ENCODE measurements at regions not wholly inside any gene's neighbourhood (a gene's known extent, or its start where the extent isn't known, plus 50 kb on each side); places are given as distances from the start of the nearest gene placed in this dataset.

DNA sequence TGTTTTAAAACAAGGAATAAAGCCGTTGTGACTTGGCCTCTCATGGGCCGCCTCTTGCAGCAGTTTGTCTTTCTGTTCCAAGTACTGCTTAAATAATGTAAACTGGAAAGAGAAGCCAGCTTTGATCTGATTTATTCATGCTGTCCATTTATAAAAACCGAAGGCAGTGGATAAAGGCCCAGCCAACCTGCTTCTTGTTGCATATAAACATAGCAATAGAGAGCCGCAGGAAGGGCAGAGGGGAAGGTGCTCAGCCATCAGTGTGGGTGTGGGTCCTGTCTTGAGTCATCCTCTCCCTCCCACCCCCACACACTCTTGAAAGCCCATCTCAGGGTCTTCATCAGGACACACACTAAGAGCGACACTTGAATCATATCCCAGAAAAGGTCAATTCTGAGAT, 187.9 kb upstream of the FAM9B start:
- DNase-seq (ENCODE audit: low read depth) = no peak
- TF ChIP-seq, protein P1, sequence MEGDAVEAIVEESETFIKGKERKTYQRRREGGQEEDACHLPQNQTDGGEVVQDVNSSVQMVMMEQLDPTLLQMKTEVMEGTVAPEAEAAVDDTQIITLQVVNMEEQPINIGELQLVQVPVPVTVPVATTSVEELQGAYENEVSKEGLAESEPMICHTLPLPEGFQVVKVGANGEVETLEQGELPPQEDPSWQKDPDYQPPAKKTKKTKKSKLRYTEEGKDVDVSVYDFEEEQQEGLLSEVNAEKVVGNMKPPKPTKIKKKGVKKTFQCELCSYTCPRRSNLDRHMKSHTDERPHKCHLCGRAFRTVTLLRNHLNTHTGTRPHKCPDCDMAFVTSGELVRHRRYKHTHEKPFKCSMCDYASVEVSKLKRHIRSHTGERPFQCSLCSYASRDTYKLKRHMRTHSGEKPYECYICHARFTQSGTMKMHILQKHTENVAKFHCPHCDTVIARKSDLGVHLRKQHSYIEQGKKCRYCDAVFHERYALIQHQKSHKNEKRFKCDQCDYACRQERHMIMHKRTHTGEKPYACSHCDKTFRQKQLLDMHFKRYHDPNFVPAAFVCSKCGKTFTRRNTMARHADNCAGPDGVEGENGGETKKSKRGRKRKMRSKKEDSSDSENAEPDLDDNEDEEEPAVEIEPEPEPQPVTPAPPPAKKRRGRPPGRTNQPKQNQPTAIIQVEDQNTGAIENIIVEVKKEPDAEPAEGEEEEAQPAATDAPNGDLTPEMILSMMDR (IDR thresholded peaks at IDR 0.05; ENCODE audit: control insufficient read depth, insufficient read depth, low read depth, low read length, missing control alignments) = no peak
- no peak overlapping the region for H3K4me3 ChIP-seq (ENCODE audit: control insufficient read depth, low read depth, low read length)

DNA sequence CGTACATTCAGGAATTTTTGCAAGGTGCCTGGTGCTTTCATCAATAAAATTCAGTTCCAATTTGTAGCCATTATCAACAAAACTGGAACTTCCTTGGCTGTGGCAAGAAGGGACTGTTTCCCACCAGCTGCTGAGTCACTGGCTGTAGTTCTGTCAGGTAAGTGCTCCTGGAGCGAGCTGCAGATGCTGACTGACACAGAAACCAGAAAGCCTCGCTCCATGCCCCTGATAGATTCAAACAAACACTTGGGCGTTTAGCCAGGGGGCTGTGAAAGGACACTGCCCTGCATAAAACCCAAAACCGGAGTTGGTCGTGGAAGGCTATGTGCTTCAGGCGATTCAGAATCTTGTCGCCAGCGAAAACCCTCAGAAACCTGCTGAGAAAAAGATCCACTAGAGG, 188.4 kb upstream of the FAM9B start:
- TF ChIP-seq, protein P1 (IDR thresholded peaks at IDR 0.05; ENCODE audit: control insufficient read depth, insufficient read depth, low read depth, low read length, missing control alignments) = no peak
- DNase-seq (ENCODE audit: low read depth) = no peak
- no peak overlapping the region for H3K4me3 ChIP-seq (ENCODE audit: control insufficient read depth, low read depth, low read length)

DNA sequence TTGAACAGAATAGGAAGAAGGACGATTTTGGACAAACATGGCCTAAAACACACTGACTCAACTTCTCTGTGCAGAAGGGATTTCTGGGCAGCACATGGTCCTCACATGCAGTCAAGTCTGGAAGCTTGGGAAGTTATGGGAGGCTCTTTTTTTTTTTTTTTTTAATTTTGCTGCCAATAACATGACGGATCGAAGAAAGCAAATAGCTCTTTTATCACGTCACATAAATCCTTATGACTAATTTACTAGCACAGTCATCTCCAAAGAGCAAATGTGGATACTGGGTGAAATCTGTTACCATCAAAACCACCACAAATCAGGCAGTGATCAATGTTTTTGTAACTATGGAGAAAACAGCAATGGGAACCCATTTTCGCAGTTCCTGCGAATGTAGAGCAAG, 193.3 kb upstream of the FAM9B start:
- DNase-seq (ENCODE audit: low read depth) = no peak
- H3K4me3 ChIP-seq (ENCODE audit: control insufficient read depth, low read depth, low read length) = no peak overlapping the region
- TF ChIP-seq, protein P1 (IDR thresholded peaks at IDR 0.05; ENCODE audit: control insufficient read depth, insufficient read depth, low read depth, low read length, missing control alignments) = no peak

DNA sequence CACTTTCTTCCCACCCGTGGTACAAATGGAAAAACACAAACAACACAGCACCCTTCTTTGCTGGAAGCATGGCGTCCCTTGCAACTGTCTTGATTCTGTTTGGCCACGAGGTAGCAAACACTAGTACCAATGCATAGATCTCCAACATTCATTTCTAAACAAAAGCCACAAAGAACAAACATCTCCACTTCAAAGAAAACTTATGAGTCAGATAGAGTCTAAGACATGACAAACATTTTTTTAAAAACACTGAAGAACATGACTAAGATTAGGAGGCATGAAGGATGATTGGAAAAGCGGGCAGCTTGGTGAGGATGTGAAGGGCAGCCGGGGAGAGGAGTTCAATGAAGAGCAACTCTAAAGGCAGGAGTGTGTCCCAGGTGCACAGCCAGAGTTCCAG, 197.6 kb upstream of the FAM9B start:
- no peak overlapping the region for H3K4me3 ChIP-seq (ENCODE audit: control insufficient read depth, low read depth, low read length)
- DNase-seq (ENCODE audit: low read depth) = no peak
- TF ChIP-seq, protein P1 (IDR thresholded peaks at IDR 0.05; ENCODE audit: control insufficient read depth, insufficient read depth, low read depth, low read length, missing control alignments) = no peak

DNA sequence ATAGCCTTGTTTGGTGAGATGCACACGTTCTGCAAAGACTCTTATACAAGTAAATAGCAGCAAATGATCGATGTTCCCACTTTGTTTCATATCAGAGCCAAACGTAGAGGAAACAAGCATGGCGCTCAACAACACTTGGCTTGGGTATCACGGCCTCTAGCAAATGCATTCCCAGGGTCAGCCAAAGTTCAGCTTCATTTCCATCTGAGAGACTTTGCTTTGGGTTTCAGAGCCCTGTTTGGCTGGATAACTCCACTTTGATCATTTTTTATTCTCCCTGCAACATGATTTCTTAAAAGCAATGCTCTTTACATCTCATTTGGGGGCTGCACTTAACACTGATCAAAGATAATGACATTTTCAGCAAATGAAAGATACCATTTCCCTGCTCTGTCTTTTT, 199.2 kb upstream of the FAM9B start:
- DNase-seq (ENCODE audit: low read depth) = no peak
- TF ChIP-seq, protein P1 (IDR thresholded peaks at IDR 0.05; ENCODE audit: control insufficient read depth, insufficient read depth, low read depth, low read length, missing control alignments) = no peak
- no peak overlapping the region for H3K4me3 ChIP-seq (ENCODE audit: control insufficient read depth, low read depth, low read length)

DNA sequence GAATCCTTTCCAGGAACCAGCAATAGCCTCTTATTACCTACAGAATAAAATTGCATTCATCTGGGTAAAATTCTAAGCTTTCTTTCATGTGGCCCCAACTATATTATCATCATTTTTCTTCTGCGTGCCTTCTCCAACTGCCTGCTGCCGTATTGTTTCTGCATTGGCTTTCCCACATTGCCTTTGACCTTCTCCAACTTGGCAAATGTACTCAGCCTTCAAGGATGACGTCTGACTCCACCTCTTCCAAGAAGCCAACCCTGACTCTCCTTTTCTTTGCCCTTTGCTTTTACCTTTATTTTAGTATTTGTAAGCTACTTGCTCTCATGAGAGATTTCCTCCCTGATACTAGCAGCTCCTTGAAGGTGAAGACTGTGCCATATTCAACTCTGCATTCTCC, 200.4 kb upstream of the FAM9B start:
- TF ChIP-seq, protein P1 (IDR thresholded peaks at IDR 0.05; ENCODE audit: control insufficient read depth, insufficient read depth, low read depth, low read length, missing control alignments) = no peak
- H3K4me3 ChIP-seq (ENCODE audit: control insufficient read depth, low read depth, low read length) = no peak overlapping the region
- DNase-seq (ENCODE audit: low read depth) = no peak

DNA sequence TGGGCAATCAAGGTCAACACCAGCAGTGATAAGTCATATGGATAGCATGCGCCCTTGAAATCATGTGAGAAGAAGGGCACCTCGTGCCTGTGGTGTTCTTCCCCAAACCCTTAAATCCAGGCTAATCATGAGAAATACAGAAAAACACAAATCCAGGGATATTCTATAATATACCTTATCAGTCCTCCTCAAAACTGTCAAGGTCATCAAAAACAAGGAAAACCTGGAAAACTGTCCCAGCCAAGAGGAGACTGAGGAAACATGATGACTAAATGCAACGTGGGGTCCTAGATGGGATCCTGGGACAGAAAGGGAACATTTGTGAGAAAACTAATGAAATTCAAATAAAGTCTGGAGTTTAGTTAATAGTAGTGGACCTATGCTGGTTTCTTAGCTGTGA, 201.8 kb upstream of the FAM9B start:
- no peak for DNase-seq (ENCODE audit: low read depth)
- H3K4me3 ChIP-seq (ENCODE audit: control insufficient read depth, low read depth, low read length) = no peak overlapping the region
- TF ChIP-seq, protein P1 (IDR thresholded peaks at IDR 0.05; ENCODE audit: control insufficient read depth, insufficient read depth, low read depth, low read length, missing control alignments) = no peak

Measured in AG09309 (cell line).